ENCODE measurements at regions not wholly inside any gene's neighbourhood (a gene's known extent, or its start where the extent isn't known, plus 50 kb on each side); places are given as distances from the start of the nearest gene placed in this dataset.
"Not testable (repeated sequence)": the region's sequence is repeated elsewhere in the genome, so short reads cannot be mapped to it uniquely, and the experiment has no call there.

- peak; percentile 47 for DNase-seq (ENCODE audit: low read depth)
These were observed 104.5 kb upstream of the UGP2 start for GRCh38 chr2:63737081-63737751.

GRCh38 chr2:63738019-63738418 lies 103.7 kb upstream of the UGP2 start:
- no peak for DNase-seq (ENCODE audit: low read depth)

GRCh38 chr2:63739180-63739579 lies 102.5 kb upstream of the UGP2 start:
- not testable (repeated sequence) for DNase-seq (ENCODE audit: low read depth)

- no peak for DNase-seq (ENCODE audit: low read depth)
These were observed 101.7 kb upstream of the UGP2 start for GRCh38 chr2:63740020-63740419.

GRCh38 chr2:63740943-63741342 lies 100.8 kb upstream of the UGP2 start:
- DNase-seq (ENCODE audit: low read depth): no peak

GRCh38 chr2:63741884-63742579 lies 99.7 kb upstream of the UGP2 start:
- peak; percentile 43 for DNase-seq (ENCODE audit: low read depth)

- DNase-seq (ENCODE audit: low read depth): peak; percentile 9
These were observed 99.1 kb upstream of the UGP2 start for GRCh38 chr2:63742580-63742976.

GRCh38 chr2:63743170-63743981 lies 98.3 kb upstream of the UGP2 start:
- DNase-seq (ENCODE audit: low read depth): peak; percentile 90

GRCh38 chr2:63743982-63744966 lies 97.4 kb upstream of the UGP2 start:
- peak; percentile 17 for DNase-seq (ENCODE audit: low read depth)

- DNase-seq (ENCODE audit: low read depth): not testable (repeated sequence)
These were observed 95.1 kb upstream of the UGP2 start for GRCh38 chr2:63746548-63746947.

- no peak for DNase-seq (ENCODE audit: low read depth)
These were observed 89.8 kb upstream of the UGP2 start for GRCh38 chr2:63751901-63752300.

GRCh38 chr2:63755216-63755615 lies 86.5 kb upstream of the UGP2 start:
- DNase-seq (ENCODE audit: low read depth): no peak

- DNase-seq (ENCODE audit: low read depth): no peak
These were observed 85.7 kb upstream of the UGP2 start for GRCh38 chr2:63755965-63756364.

GRCh38 chr2:63763391-63763941 lies 78.2 kb upstream of the UGP2 start:
- peak; percentile 34 for DNase-seq (ENCODE audit: low read depth)

- DNase-seq (ENCODE audit: low read depth): peak; percentile 22
These were observed 77.1 kb upstream of the UGP2 start for GRCh38 chr2:63764630-63765029.

GRCh38 chr2:63765117-63765516 lies 76.6 kb upstream of the UGP2 start:
- DNase-seq (ENCODE audit: low read depth): no peak

GRCh38 chr2:63767307-63767706 lies 74.4 kb upstream of the UGP2 start:
- DNase-seq (ENCODE audit: low read depth): no peak

- DNase-seq (ENCODE audit: low read depth): no peak
These were observed 73.6 kb upstream of the UGP2 start for GRCh38 chr2:63768051-63768450.

GRCh38 chr2:63769915-63770314 lies 71.8 kb upstream of the UGP2 start:
- no peak for DNase-seq (ENCODE audit: low read depth)

- DNase-seq (ENCODE audit: low read depth): peak; percentile 40
These were observed 69.6 kb upstream of the UGP2 start for GRCh38 chr2:63772061-63772460.

- no peak for DNase-seq (ENCODE audit: low read depth)
These were observed 66.5 kb upstream of the UGP2 start for GRCh38 chr2:63775191-63775590.
